HG02642 (cell line): ENCODE measurements at regions not wholly inside any gene's neighbourhood (a gene's known extent, or its start where the extent isn't known, plus 50 kb on each side); places are given as distances from the start of the nearest gene placed in this dataset.
A peak's percentile ranks its signal among the peaks of the same experiment; 100 is the strongest.
"Not testable (repeated sequence)": the region's sequence is repeated elsewhere in the genome, so short reads cannot be mapped to it uniquely, and the experiment has no call there.

Source experiments
- ATAC-seq: cut with Tn5 transposase; IDR thresholded peaks from one replicate; pipeline ENCODE4 v1.9.1; 2021; ENCODE audit warnings: mild to moderate bottlenecking; ENCODE audit not compliant: unreplicated experiment, poor library complexity

DNA sequence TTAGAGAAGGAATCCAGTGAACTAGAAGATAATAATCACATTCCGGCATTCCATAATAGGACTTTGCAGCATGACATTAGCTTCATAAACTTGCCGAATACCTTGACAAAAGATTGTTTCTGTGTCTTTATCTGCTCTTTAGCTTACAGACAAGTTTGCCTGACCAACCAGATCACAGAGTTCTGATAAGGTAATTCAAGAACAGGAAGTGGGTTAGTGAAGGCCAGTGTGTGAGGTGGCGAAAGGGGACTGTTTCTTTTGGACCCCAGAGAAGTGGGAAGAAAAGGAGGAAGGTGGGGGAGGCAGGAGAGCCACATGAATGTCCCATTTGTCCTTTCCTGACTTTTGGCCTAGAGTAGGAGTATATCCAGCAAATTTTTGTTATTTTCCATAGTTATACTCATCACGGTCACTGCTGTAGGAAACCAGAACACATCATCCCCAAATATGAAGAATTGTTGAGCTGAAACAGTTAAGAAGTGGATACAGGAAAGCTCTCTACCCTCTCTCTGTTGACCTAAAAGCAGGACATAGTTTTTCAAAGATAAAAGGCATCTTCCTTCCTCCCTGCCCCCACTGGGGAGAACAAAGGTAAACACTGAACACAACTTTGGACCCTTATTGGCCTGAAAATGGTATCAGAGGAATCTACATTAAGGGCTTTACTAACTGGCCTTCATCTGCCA lies 72.4 kb upstream of the TNFAIP3 start:
- ATAC-seq, result no peak

DNA sequence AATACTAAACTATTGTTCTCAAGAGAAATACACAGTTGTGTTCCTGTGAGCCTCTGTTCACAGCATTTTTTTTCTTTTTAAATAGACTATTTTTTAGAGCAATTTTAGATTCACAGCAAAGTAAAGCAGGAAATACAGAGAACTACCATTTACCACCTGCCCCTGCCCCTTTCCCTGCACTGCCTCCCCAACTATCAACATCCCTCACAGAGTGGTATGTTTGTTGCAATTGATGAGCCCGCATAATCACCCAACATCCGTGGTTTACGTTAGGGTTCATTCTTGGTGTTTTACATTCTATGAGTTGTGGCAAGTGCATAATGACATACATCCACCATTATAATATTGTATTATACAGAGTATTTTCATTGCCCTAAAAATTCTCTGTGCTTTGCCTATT lies 71.6 kb upstream of the TNFAIP3 start:
- no peak for ATAC-seq

DNA sequence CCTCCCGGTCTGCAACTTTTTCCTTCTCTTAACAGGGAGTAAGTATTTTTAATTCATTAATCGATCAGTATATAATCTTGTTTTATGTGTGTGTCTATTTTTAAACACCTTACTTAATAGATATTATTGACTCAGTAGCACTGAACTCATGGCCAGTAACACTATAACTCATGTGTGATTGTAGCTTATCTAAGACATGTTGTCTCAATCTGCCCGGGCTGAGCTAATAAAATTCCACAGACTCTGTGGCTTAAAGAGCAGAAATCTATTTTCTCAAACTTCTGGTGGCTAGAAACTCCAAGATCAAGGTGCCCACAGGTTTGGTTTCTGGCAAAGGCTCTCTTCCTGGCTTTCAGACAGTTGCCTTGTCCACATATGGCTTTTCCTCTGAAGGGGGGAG lies 68.8 kb upstream of the TNFAIP3 start:
- no peak for ATAC-seq

DNA sequence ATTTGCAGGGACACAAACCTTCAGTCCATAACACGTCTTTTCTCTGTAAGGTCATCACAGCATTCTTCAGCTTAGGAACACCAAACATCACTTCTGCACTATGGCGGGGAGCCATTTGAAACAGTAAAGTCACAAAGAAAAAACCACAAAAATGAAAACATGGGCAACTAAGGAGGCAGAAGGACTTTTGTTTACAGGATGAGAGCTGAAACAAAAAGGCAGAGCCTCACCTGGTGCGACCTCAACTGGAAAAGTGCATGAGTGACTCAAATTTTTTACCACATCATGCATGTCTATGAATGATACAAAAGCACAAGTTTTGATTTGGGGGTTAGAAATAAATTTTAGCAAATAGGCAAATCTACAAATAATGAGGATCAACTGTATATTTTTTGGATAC lies 68.2 kb upstream of the TNFAIP3 start:
- ATAC-seq, result no peak

DNA sequence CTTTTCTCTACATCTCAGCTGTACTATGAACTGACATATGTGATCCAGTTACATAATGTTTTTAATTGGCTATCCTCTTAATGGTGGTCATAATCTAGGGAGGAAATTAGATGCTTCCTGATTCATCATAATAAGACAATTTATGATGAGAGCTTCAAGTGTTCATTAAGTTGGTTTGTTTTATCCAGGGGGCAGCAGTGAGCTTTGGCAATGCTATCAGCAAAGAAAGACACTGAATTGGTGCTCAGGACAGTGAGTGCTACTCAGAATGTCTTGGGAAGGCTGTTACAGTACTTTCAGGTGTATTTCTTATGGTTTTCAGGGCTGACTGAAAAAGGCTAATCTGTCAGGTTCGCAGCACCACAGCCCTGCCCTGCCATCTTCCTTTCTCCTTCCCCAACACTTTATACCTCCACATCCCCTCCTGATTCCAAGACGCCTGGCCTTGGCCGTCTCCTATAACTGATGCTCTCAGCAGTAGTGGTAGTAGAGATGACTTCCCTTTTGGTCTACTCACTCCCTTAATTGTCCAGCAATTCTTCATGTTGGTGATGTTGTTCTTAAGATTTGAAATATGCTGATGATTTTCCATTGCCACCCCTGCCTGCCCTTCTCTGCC lies 67.0 kb upstream of the TNFAIP3 start:
- ATAC-seq, result no peak

DNA sequence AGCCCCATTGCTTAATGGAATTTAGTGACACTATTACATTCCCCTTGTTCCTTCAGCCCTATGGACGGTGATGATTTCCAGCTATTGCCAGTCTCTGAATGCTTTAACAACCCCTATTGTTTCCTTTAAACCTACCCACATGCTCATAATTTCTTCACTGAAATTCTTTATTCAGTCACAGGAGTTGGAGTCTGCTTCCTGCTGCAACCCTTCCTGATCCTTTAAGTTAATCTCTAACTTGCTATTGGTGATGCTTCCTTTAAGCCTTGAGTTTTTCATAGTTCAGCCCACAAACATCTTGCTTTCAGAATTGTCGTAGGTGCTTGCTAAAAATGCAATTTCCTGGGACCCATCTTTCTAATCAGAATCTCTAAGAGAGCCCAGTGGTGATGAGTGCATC lies 66.3 kb upstream of the TNFAIP3 start:
- ATAC-seq, result no peak

DNA sequence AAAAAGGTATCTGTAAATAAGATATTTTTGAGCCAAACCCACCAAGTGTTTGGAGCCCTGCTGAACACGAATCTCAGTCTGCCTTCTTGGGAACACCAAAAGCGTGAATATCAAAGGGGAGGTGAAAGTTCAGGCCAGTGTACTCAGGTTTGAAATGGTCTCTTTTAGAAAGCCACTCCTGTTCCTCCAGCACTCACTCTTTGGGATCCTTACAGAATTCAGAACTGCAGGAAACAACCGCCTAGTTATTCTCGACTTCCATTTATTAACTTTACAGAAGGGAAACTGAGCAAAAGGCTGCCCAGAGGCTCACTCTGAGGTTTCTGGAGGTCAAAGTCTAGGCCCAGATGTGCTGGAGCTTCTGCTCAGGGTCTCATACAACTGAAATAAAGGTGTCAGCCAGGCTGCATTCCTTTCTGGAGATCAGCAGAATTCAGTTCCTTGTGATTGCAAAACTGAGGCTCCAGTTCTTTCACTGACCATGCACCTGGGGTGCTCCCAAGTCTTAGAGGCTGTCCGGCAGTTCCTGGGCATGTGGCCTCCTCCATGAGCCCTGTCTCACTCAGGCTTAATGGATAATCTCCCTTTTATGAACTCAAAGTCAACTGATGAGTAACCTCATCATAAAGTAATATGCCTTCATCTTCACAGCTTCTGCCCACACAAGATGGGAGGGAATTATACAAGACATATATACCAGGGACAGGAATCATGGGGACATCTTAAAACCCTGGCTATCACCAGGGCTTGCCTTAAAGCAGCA lies 65.5 kb upstream of the TNFAIP3 start:
- no peak for ATAC-seq

DNA sequence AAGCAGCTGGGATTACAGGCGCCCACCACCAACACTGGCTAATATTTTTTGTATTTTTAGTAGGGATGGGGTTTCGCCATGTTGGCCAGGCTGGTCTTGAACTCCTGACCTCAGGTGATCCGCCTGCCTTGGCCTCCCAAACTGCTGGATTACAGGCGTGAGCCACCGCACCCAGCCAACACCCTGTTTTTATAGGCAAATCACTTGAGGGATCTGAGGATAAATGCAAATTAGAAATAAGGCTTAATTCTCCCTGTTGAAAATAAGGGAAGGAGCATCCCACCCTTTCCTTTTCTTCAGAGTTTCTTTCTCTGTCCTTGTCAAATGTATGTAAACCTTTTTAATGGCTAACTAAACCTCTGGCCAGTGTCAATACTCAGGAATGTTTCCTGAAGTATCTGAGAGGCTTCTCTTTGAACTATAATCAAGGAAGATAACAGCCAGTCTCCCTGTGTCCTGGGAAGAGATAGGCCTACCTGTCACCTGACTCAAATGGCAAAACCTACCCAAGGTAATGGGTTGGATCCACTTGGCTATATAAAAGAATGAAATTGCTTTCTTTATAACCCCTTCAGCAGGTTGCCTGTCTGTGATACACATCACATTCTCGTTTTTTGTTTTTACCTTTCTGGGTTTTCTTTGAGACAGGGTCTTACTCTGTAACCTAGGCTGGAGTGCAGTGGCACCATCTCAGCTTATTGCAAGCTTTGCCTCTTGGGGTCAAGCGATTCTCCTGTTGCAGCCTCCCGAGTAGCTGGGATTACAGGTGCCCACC lies 64.5 kb upstream of the TNFAIP3 start:
- no peak for ATAC-seq

DNA sequence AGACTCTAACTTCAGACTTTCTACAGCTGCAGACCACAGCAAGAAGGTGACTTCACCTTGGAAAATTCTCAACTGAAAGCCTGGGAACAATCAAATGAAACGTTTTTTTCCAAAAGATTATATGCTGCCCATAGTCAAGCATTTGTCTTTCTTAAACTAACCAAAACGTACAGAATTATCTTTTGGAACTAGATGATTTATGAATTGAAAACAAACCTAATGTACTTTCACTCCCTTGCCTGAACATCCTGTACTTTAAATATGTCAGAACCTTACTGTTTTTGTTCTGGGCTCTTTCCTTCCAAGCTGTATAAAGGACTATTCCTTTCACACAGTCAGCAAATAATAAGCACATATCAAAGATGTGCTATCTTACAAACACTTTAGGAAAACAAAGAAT lies 62.4 kb upstream of the TNFAIP3 start:
- ATAC-seq, result no peak

DNA sequence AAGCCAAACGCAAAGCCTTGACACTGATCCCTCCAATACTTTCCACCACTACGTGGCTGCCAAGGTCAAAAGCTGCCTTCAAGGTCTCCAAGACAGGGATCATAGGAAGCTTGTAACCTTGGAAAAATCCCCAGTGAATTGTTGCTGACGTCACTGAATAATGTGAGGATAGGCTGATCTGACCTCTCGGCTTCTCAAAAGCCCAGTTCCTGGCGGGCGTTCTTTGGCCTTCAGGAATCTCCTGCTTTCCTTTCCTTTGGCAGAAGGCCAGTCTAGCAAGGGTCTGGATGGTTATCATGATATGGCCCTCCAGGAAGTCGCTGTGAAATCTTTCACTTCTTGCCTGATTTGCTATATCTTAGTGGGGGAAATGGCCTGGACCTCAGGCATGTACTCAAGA lies 61.4 kb upstream of the TNFAIP3 start:
- ATAC-seq, result no peak

DNA sequence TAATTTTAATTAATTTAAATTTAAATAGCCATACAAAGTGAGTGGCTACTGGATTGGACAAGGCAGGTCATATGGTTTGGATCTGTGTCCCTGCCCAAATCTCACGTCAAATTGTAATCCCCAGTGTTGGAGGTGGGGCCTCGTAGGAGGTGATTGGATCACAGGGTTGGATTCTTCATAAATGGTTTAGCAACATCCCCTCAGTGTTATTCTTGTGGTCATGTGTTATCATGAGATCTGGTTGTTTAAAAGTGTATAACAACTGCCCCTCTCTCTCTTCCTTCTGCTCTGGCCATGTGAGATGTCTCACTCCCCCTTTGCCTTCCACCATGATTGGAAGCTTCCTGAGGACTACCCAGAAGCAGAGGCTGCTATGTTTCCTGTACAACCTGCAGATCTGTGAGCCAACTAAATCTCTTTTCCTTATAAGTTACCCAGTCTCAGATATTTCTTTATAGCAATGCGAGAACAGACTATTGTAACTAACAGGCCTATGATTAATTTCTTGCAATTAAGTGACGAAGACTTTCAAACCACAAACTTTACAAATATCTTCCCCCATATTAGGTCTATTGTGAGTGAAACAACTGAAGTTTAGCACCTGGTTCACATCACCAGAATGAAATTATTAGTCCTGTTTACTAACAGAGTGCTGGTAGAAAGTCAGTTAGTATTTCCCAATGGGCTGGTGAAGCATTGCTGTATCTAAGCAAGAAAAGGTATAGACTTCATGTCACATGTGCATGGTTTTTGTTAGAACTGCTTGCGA lies 60.0 kb upstream of the TNFAIP3 start:
- ATAC-seq, result no peak

DNA sequence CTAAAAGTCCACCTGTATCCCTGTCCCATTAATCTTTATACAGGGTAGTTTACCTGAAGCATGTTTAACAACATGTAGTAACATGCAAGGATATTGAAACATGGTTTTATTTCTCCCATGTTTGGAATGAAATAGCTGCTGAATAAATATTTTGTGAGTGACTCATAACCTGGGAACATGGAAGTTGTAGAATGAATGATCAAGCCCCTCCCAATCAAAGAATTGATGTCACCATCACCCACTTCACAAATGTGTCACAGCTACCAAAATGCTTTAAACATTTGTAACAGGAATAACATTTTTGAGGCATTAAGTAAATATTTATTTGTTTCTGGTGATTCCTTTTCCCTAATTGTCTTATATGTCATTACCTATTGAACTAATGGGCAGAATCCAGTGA lies 58.9 kb upstream of the TNFAIP3 start:
- no peak for ATAC-seq

DNA sequence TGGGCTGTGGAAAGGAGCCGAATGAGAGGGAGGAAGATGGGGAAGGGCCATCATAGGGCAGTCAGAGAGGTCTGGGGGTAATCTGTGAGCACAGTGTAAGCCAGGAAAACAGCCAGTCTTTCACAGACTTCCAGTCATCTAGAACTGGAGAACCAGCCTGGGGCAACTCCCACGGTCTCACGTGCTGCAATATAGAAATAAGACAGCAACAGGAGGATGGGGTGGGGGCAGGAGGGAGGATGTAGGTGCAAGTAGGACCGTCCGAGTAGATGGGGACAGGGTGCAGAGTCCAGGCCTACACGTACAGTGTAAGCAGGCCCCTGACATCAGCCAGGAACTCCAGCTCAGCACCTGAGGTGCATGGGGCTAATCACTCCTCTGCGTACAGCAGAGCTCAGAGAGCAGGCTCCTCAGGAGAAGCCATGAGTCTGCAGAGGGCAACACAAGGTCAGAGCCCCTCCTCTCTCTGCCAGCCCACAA lies 58.2 kb upstream of the TNFAIP3 start:
- ATAC-seq, result no peak

DNA sequence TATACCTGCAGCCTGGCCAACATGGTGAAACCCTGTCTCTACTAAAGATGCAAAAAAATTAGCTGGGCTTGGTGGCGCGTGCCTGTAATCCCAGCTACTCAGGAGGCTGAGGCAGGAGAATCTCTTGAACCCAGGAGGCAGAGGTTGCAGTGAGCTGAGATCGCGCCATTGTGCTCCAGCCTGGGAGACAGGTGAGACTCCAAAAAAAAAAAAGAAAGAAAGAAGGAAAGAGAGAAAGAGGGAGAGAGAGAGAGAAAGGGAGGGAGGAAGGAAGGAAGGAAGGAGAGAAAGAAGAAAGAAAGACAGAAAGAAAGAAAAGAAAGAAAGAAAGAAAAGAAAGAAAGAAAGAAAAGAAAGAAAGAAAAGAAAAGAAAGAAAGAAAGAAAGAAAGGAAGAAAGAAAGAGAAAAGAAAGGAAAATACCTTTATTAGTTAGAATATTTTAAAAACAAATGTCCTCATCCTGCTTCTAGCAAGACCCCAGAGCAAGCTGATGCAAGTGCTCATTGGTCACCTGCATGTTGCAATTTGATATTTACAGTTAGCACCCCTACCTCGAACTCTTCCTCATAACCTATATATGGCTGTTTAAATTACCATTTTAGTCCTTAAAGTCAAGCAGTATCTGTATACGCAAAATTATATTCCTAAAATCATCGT lies 57.0 kb upstream of the TNFAIP3 start:
- ATAC-seq, result not testable (repeated sequence)

DNA sequence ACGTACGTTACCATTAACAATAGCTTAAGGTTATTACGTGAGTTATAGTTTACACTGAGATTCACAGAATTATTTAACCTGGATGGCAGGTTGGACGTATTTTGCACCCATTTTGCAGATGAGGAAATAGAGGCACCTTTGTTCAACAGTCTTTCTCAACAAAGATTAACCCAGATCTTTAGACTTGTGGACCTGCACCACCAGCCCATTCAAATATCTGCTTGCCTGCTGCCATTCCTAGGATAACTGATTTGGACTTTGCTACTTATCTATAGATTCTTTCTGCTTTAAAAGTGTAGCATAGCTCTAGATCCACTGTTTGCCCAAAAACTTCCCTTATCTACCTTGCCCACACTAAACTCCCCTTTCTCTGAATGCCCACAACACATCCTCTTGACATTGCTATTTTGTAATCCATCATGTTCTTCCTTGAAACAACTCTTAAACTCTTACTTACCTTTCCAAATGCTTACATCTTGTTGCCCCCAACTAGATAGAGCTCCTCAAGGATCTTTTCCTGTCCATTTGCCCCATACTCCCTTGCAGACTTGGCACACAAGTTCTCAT lies 56.4 kb upstream of the TNFAIP3 start:
- ATAC-seq, result no peak

DNA sequence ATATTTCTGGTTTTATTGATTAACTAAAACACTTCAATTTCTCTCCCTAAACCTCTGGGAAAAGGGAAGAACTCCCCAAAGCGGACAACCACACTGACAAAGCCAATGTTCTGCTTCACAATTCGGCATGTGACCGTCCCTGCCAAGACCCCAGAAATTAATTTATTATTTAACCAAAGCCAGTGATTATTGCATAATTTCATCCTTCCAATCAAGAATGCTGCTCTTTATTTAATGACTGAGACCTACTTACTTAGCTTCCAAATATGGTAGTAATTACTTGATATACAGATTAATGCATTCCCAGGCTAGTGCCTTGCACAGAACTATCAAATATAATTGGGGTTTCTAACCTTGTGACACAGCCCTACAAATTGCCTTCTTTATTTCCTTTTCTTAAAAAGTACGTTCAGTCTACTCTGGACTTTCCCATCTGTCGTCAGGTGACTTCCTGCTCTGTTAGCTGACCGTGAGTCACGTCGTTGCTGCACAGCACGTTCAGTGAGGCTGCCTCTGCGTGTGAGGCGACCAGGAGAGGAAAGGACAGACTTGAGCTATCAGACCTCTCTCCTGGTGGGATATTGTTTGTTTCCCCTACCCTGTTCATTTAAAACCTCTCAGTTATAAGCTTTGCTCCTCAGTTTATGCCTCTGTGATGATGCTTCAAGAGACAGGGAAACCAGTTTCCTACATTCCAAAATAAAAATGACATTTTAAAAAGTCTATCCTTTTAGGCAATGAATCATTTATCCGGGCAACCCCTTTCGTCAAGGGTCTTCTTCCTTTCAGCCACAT lies 55.7 kb upstream of the TNFAIP3 start:
- ATAC-seq, result peak; percentile 94

DNA sequence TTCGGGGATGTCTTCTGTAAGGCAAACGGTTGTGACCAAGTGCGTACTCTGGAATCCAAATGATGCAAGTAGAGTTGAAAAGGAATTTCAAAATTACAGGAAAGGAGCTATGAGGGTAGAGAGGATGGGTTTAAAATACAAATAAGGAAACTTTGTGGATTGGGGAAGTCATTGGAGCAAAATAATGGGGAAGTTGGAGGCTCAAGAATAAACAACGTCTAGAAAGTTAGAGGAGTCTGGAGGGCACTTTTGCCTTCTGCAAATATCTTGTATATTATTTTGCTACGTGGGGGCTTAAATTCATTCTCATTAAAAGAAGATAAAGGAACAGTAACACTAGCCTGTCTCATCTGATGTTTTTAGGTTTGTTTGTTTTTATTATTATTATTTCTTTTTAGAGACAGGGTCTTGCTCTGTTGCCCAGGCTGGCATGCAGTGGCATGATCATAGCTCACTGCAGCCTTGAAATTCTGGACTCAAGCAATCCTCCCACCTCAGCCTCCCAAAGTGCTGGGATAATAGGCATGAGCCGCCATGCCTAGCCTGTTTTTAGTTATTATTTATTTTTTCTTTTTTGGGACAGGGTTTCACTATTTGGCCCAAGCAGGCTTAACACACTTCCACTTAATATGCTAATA lies 55.0 kb upstream of the TNFAIP3 start:
- ATAC-seq, result no peak
